ENCODE measurements at regions not wholly inside any gene's neighbourhood (a gene's known extent, or its start where the extent isn't known, plus 50 kb on each side); places are given as distances from the start of the nearest gene placed in this dataset.

GRCh38 chr14:51396222-51396815 is 156.3 kb downstream of the TMX1 start:
- H3K4me3 ChIP-seq, result no peak overlapping the region
- no peak for DNase-seq (ENCODE audit: low spot score)
- no peak for TF ChIP-seq CTCF (IDR thresholded peaks at IDR 0.05)
- peak overlapping the region; percentile 67 for H3K27ac ChIP-seq

GRCh38 chr14:51398898-51399297 is 158.9 kb downstream of the TMX1 start:
- DNase-seq (ENCODE audit: low spot score), result no peak
- H3K27ac ChIP-seq, result peak overlapping the region in 1 of 2 donors; percentile 8
- TF ChIP-seq CTCF (IDR thresholded peaks at IDR 0.05), result no peak
- no peak overlapping the region for H3K4me3 ChIP-seq

GRCh38 chr14:51400139-51400538 is 160.1 kb downstream of the TMX1 start:
- no peak for DNase-seq (ENCODE audit: low spot score)
- no peak overlapping the region for H3K4me3 ChIP-seq
- no peak for TF ChIP-seq CTCF (IDR thresholded peaks at IDR 0.05)
- no peak overlapping the region for H3K27ac ChIP-seq

- no peak overlapping the region for H3K4me3 ChIP-seq
- H3K27ac ChIP-seq, result peak overlapping the region in 1 of 2 donors; percentile 64
- no peak for TF ChIP-seq CTCF (IDR thresholded peaks at IDR 0.05)
- no peak for DNase-seq (ENCODE audit: low spot score)
Measured at GRCh38 chr14:51401272-51401671, 161.2 kb downstream of the TMX1 start.

- Histone ChIP-seq H3K27ac (peak overlapping the region in 1 of 2 donors; percentile 64), H3K4me3 (no peak overlapping the region)
- DNase-seq (ENCODE audit: low spot score), result no peak
- no peak for TF ChIP-seq CTCF (IDR thresholded peaks at IDR 0.05)
Measured at GRCh38 chr14:51401756-51402155, 161.7 kb downstream of the TMX1 start.

GRCh38 chr14:51410897-51411296 is 170.8 kb downstream of the TMX1 start:
- no peak overlapping the region for H3K27ac ChIP-seq
- no peak for DNase-seq (ENCODE audit: low spot score)
- H3K4me3 ChIP-seq, result no peak overlapping the region
- TF ChIP-seq CTCF (IDR thresholded peaks at IDR 0.05), result no peak

GRCh38 chr14:51419685-51420084 is 179.6 kb downstream of the TMX1 start:
- no peak for DNase-seq (ENCODE audit: low spot score)
- no peak for TF ChIP-seq CTCF (IDR thresholded peaks at IDR 0.05)
- Histone ChIP-seq H3K4me3 (no peak overlapping the region), H3K27ac (no peak overlapping the region)

Measured in coronary artery (tissue), 2 donors.